HepG2 (cell line): ENCODE measurements at regions not wholly inside any gene's neighbourhood (a gene's known extent, or its start where the extent isn't known, plus 50 kb on each side); places are given as distances from the start of the nearest gene placed in this dataset.

Experiments
- CEBPB ChIP-seq: IDR thresholded peaks from 2 replicates; pipeline ENCODE4 v1.6.1; 2011; ENCODE audit warnings: low read depth, low read length, improper control_type of control experiment, borderline replicate concordance
- FOXA1 ChIP-seq, 2 experiments: fragments of 450-650 bp in 1 of 2; sonication (generic) in 1 of 2; formaldehyde crosslinking in 1 of 2; IDR thresholded peaks; 2 replicates each; pipeline versions ENCODE4 v1.4.0 to v1.6.1; 2016 to 2020; ENCODE audit warnings: missing genetic modification reagents in 1 of 2
- GATA4 ChIP-seq: sonication (generic); IDR thresholded peaks from 2 replicates; pipeline ENCODE4 v1.6.1; 2016; ENCODE audit warnings: antibody characterized with exemption, low read depth, borderline replicate concordance
- GATAD1 ChIP-seq: IDR thresholded peaks from 2 replicates; pipeline ENCODE4 v1.6.1; 2016; ENCODE audit warnings: missing genetic modification reagents, missing compliant biosample characterization
- HNF4A ChIP-seq: sonication (generic); formaldehyde crosslinking; IDR thresholded peaks from 2 replicates; pipeline ENCODE4 v1.4.0; 2020; ENCODE audit warnings: missing genetic modification reagents
- KDM5B ChIP-seq: sonication (generic); formaldehyde crosslinking; IDR thresholded peaks from 2 replicates; pipeline ENCODE4 v1.4.0; 2020; ENCODE audit warnings: missing genetic modification reagents, mild to moderate bottlenecking, borderline replicate concordance
- LBX2 ChIP-seq: sonication (generic); formaldehyde crosslinking; IDR thresholded peaks from 2 replicates; pipeline ENCODE4 v1.5.0; 2020; ENCODE audit warnings: missing genetic modification reagents, mild to moderate bottlenecking, borderline replicate concordance
- RAD21 ChIP-seq: fragments of 450-650 bp; formaldehyde crosslinking; IDR thresholded peaks from 2 replicates; pipeline ENCODE4 v1.5.0; 2020; ENCODE audit warnings: mild to moderate bottlenecking
- SOX6 ChIP-seq, 2 experiments: fragments of 450-650 bp in 1 of 2; sonication (generic) in 1 of 2; formaldehyde crosslinking in 1 of 2; IDR thresholded peaks; 2 replicates each; pipeline versions ENCODE4 v1.4.0 to v1.6.1; 2017 to 2020; ENCODE audit warnings: antibody characterized with exemption in 1 of 2, mild to moderate bottlenecking in 1 of 2, missing genetic modification reagents in 1 of 2
- STAG1 ChIP-seq: sonication (generic); formaldehyde crosslinking; IDR thresholded peaks from 2 replicates; pipeline ENCODE4 v1.4.0; 2020; ENCODE audit warnings: missing genetic modification reagents
- TBX2 ChIP-seq: sonication (generic); formaldehyde crosslinking; IDR thresholded peaks from 2 replicates; pipeline ENCODE4 v1.5.0; 2020; ENCODE audit warnings: missing genetic modification reagents, mild to moderate bottlenecking, borderline replicate concordance
- TGIF2 ChIP-seq: IDR thresholded peaks from 2 replicates; pipeline ENCODE4 v1.6.1; 2016; ENCODE audit warnings: control low read depth, missing compliant biosample characterization
- THAP11 ChIP-seq: IDR thresholded peaks from 2 replicates; pipeline ENCODE4 v1.6.1; 2016; ENCODE audit warnings: missing biosample characterization, missing genetic modification reagents
- YY1 ChIP-seq: IDR thresholded peaks from 2 replicates; pipeline ENCODE4 v1.6.1; 2011; ENCODE audit warnings: low read length, low read depth, moderate library complexity, mild to moderate bottlenecking; ENCODE audit not compliant: insufficient read depth, insufficient replicate concordance
- ZFP91 ChIP-seq: sonication (generic); formaldehyde crosslinking; IDR thresholded peaks from 2 replicates; pipeline ENCODE4 v1.9.0; 2022; ENCODE audit warnings: missing genetic modification reagents, mild to moderate bottlenecking, borderline replicate concordance
- ZNF17 ChIP-seq: sonication (generic); formaldehyde crosslinking; IDR thresholded peaks from 2 replicates; pipeline ENCODE4 v1.5.0; 2020; ENCODE audit warnings: mild to moderate bottlenecking, missing genetic modification reagents
- ZNF331 ChIP-seq: sonication (generic); formaldehyde crosslinking; IDR thresholded peaks from 2 replicates; pipeline ENCODE4 v1.4.0; 2020; ENCODE audit warnings: missing genetic modification reagents
- ZNF572 ChIP-seq: sonication (generic); formaldehyde crosslinking; IDR thresholded peaks from 2 replicates; pipeline ENCODE4 v1.5.1; 2020; ENCODE audit warnings: mild to moderate bottlenecking, missing genetic modification reagents
- ZNF687 ChIP-seq: sonication (generic); formaldehyde crosslinking; IDR thresholded peaks from 2 replicates; pipeline ENCODE4 v1.5.1; 2020; ENCODE audit warnings: mild to moderate bottlenecking, missing genetic modification reagents, moderate library complexity
- ZNF720 ChIP-seq: sonication (generic); formaldehyde crosslinking; IDR thresholded peaks from 2 replicates; pipeline ENCODE4 v1.4.0; 2020; ENCODE audit warnings: missing genetic modification reagents
- ZNF768 ChIP-seq: sonication (generic); formaldehyde crosslinking; IDR thresholded peaks from 2 replicates; pipeline ENCODE4 v1.4.0; 2020; ENCODE audit warnings: missing genetic modification reagents
- ZNF790 ChIP-seq: sonication (generic); formaldehyde crosslinking; IDR thresholded peaks from 2 replicates; pipeline ENCODE4 v1.8.0; 2022; ENCODE audit warnings: missing genetic modification reagents, mild to moderate bottlenecking, borderline replicate concordance

- TF ChIP-seq ZNF687 (CRISPR knock-in tag), result peak; percentile 62
- TF ChIP-seq ZFP91, result peak; percentile 40; the same call in 1 of the 2 replicates
- no peak for TF ChIP-seq SOX6 (IDR thresholded peaks at IDR 0.05)
- TF ChIP-seq SOX6 (CRISPR knock-in tag; IDR thresholded peaks at IDR 0.05), result peak; percentile 56; the same call in 1 of the 2 replicates
- TF ChIP-seq STAG1 (CRISPR knock-in tag), result peak; percentile 98
- TF ChIP-seq RAD21 (CRISPR knock-in tag), result peak; percentile 94
- peak; percentile 58 for TF ChIP-seq CEBPB
- TF ChIP-seq ZNF331 (CRISPR knock-in tag), result 0 out of 2 replicates have a peak, but pooled peaks have one; percentile 16
- TF ChIP-seq TGIF2 (CRISPR knock-in tag), result peak; percentile 15; the same call in 1 of the 2 replicates
- TF ChIP-seq ZNF572, result 0 out of 2 replicates have a peak, but pooled peaks have one; percentile 79
- TF ChIP-seq FOXA1 (IDR thresholded peaks at IDR 0.05), result no peak
- TF ChIP-seq FOXA1 (CRISPR knock-in tag; IDR thresholded peaks at IDR 0.05), result no peak
- TF ChIP-seq THAP11 (CRISPR knock-in tag), result 0 out of 2 replicates have a peak, but pooled peaks have one; percentile 25
- TF ChIP-seq GATAD1 (CRISPR knock-in tag), result 0 out of 2 replicates have a peak, but pooled peaks have one; percentile 23
- TF ChIP-seq KDM5B (CRISPR knock-in tag), result peak; percentile 83; the same call in 1 of the 2 replicates
- TF ChIP-seq YY1, result peak; percentile 42
- TF ChIP-seq LBX2 (CRISPR knock-in tag), result no peak
- TF ChIP-seq HNF4A (CRISPR knock-in tag), result peak; percentile 25; the same call in 1 of the 2 replicates
- 0 out of 2 replicates have a peak, but pooled peaks have one; percentile 0 for TF ChIP-seq TBX2
- no peak for TF ChIP-seq ZNF720 (CRISPR knock-in tag)
- TF ChIP-seq ZNF17 (CRISPR knock-in tag), result no peak
- TF ChIP-seq ZNF790, result no peak
- no peak for TF ChIP-seq GATA4
- peak; percentile 53 for TF ChIP-seq ZNF768 (CRISPR knock-in tag)
These were observed 81.1 kb downstream of the RTP5 start (continued) for GRCh38 chr2:241950413-241951315.
